ENCODE measurements at regions not wholly inside any gene's neighbourhood (a gene's known extent, or its start where the extent isn't known, plus 50 kb on each side); places are given as distances from the start of the nearest gene placed in this dataset.

DNA sequence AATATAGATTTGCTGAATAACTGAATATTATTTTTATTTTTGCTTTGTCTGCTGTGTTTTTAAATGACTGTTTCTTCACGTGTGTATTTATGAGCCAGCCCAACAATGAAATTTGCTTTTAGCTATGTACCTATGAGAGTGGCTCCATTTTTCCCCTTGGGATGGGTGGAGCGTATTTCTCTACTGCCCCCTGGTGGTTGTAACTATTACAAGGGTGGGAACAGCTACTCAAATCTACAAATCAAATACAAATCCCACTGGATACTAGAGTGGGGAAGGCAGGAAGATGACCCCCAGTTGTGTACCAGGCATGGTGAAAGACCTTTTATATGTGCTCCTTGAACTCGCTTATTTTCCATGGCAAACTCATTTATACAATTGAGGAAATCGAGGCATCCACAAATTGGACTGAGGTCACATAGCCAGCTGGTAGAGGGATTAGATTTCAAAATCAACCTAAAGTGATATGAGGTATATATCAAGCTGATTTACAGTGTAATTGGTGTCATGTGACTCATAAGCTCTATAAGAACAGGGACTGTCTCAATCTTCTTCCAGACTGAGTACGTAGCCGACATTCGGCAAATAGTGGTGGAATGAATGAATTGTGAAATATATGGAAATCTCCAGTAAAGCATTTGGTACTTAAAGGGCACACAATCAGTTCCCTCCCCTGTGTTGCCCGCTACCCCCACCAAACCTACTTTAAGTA lies 69.5 kb upstream of the VEPH1 start:
- Histone ChIP-seq H3K27me3 (ENCODE audit: insufficient read depth, poor library complexity, severe bottlenecking) (no peaks in the 10 kb centered on the region), H3K4me3 (replicated peaks; ENCODE audit: insufficient read depth, low read length) (no peak overlapping the region), H3K27ac (replicated peaks) (no peak overlapping the region)
- TF ChIP-seq, protein P1, sequence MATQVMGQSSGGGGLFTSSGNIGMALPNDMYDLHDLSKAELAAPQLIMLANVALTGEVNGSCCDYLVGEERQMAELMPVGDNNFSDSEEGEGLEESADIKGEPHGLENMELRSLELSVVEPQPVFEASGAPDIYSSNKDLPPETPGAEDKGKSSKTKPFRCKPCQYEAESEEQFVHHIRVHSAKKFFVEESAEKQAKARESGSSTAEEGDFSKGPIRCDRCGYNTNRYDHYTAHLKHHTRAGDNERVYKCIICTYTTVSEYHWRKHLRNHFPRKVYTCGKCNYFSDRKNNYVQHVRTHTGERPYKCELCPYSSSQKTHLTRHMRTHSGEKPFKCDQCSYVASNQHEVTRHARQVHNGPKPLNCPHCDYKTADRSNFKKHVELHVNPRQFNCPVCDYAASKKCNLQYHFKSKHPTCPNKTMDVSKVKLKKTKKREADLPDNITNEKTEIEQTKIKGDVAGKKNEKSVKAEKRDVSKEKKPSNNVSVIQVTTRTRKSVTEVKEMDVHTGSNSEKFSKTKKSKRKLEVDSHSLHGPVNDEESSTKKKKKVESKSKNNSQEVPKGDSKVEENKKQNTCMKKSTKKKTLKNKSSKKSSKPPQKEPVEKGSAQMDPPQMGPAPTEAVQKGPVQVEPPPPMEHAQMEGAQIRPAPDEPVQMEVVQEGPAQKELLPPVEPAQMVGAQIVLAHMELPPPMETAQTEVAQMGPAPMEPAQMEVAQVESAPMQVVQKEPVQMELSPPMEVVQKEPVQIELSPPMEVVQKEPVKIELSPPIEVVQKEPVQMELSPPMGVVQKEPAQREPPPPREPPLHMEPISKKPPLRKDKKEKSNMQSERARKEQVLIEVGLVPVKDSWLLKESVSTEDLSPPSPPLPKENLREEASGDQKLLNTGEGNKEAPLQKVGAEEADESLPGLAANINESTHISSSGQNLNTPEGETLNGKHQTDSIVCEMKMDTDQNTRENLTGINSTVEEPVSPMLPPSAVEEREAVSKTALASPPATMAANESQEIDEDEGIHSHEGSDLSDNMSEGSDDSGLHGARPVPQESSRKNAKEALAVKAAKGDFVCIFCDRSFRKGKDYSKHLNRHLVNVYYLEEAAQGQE (IDR thresholded peaks at IDR 0.05; ENCODE audit: insufficient replicate concordance, low read depth), result no peak
- TF ChIP-seq, protein P2, sequence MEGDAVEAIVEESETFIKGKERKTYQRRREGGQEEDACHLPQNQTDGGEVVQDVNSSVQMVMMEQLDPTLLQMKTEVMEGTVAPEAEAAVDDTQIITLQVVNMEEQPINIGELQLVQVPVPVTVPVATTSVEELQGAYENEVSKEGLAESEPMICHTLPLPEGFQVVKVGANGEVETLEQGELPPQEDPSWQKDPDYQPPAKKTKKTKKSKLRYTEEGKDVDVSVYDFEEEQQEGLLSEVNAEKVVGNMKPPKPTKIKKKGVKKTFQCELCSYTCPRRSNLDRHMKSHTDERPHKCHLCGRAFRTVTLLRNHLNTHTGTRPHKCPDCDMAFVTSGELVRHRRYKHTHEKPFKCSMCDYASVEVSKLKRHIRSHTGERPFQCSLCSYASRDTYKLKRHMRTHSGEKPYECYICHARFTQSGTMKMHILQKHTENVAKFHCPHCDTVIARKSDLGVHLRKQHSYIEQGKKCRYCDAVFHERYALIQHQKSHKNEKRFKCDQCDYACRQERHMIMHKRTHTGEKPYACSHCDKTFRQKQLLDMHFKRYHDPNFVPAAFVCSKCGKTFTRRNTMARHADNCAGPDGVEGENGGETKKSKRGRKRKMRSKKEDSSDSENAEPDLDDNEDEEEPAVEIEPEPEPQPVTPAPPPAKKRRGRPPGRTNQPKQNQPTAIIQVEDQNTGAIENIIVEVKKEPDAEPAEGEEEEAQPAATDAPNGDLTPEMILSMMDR (IDR thresholded peaks at IDR 0.05; ENCODE audit: insufficient read depth, low read length), result peak; percentile 43
- DNase-seq (ENCODE audit: low read depth in 1 of 2, low spot score in 1 of 2), result peak; percentile 8 to 46

DNA sequence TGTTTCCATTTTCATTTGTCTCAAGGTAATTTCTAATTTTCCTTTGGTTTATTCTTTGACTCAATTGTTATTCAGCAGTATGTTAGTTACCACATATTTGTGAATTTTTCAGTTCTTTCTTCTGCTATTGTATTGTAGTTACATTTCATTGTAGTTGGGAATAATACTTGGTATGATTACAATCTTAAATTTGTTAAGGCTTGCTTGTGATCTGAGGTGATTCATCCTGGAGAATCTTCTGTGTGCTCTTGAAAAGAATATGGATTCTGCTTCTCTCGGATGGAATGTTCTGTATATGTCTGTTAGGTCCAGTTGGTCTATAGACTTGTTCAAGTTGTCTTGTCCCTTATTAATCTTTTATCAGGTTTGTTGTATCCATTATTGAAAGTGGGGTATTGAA lies 63.4 kb upstream of the VEPH1 start:
- DNase-seq (ENCODE audit: low read depth in 1 of 2, low spot score in 1 of 2), result no peak
- H3K27me3 ChIP-seq (ENCODE audit: insufficient read depth, poor library complexity, severe bottlenecking), result no peaks in the 10 kb centered on the region
- no peak overlapping the region for H3K27ac ChIP-seq (replicated peaks)
- H3K4me3 ChIP-seq (replicated peaks; ENCODE audit: insufficient read depth, low read length), result no peak overlapping the region
- TF ChIP-seq POLR2AphosphoS5 (IDR thresholded peaks at IDR 0.05; ENCODE audit: low read depth), result no peak
- no peak for TF ChIP-seq GABPA (IDR thresholded peaks at IDR 0.05; ENCODE audit: low read depth)
- no peak for TF ChIP-seq SPI1 (IDR thresholded peaks at IDR 0.05; ENCODE audit: borderline replicate concordance, low read depth)
- TF ChIP-seq, protein P1 (IDR thresholded peaks at IDR 0.05; ENCODE audit: insufficient replicate concordance, low read depth), result no peak
- TF ChIP-seq, protein P2 (IDR thresholded peaks at IDR 0.05; ENCODE audit: insufficient read depth, low read length), result no peak

DNA sequence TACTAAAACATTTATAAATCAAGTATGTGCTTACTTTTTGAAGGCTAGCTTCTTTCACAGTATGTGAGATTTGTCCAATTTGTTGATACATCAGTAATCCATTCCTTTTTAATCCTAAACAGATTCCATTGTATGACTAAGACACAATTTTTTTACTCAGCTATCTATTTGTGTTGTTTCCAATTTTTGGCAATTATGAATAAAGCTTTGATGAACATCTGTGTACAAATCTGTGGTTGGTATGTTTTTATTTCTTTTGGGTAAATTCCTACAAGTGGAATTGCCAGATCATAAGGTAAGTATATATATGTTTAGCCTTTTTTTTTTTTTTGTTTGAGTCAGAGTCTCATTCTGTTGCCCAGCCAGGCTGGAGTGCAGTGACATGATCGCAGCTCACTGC lies 56.2 kb upstream of the VEPH1 start:
- no peak for TF ChIP-seq POLR2AphosphoS5 (IDR thresholded peaks at IDR 0.05; ENCODE audit: low read depth)
- TF ChIP-seq GABPA (IDR thresholded peaks at IDR 0.05; ENCODE audit: low read depth), result no peak
- no peak for TF ChIP-seq SPI1 (IDR thresholded peaks at IDR 0.05; ENCODE audit: borderline replicate concordance, low read depth)
- TF ChIP-seq, protein P2 (IDR thresholded peaks at IDR 0.05; ENCODE audit: insufficient read depth, low read length), result no peak
- TF ChIP-seq, protein P1 (IDR thresholded peaks at IDR 0.05; ENCODE audit: insufficient replicate concordance, low read depth), result no peak
- H3K4me3 ChIP-seq (replicated peaks; ENCODE audit: insufficient read depth, low read length), result no peak overlapping the region
- DNase-seq (ENCODE audit: low read depth in 1 of 2, low spot score in 1 of 2), result no peak
- H3K27ac ChIP-seq (replicated peaks), result no peak overlapping the region
- H3K27me3 ChIP-seq (ENCODE audit: insufficient read depth, poor library complexity, severe bottlenecking), result no peaks in the 10 kb centered on the region

All from HL-60 (cell line).